GM10266 (cell line): ENCODE measurements at regions not wholly inside any gene's neighbourhood (a gene's known extent, or its start where the extent isn't known, plus 50 kb on each side); places are given as distances from the start of the nearest gene placed in this dataset.
"Not testable (repeated sequence)": the region's sequence is repeated elsewhere in the genome, so short reads cannot be mapped to it uniquely, and the experiment has no call there.

Experiments
- DNase-seq: peaks from one replicate; pipeline ENCODE4 v3.0.0; 2012; ENCODE audit errors: extremely low spot score
- CTCF ChIP-seq: IDR thresholded peaks from 2 replicates; pipeline ENCODE4 v1.5.1; 2012; ENCODE audit warnings: mild to moderate bottlenecking, low read depth; ENCODE audit not compliant: control insufficient read depth, insufficient read depth; ENCODE audit errors: missing control alignments

GRCh38 chr14:40336846-40337245 lies 904.6 kb upstream of the FBXO33 start:
- TF ChIP-seq CTCF: no peak

GRCh38 chr14:40326519-40326918 lies 894.3 kb upstream of the FBXO33 start:
- DNase-seq: not testable (repeated sequence)

More at GRCh38 chr14:40336846-40337245, 904.6 kb upstream of the FBXO33 start:
- no peak for DNase-seq

GRCh38 chr14:40318211-40318719 lies 886.0 kb upstream of the FBXO33 start:
- no peak for DNase-seq
- TF ChIP-seq CTCF: no peak

- no peak for TF ChIP-seq CTCF
- DNase-seq: no peak
These were observed 885.5 kb upstream of the FBXO33 start for GRCh38 chr14:40317690-40318089.

GRCh38 chr14:40312296-40312695 lies 880.1 kb upstream of the FBXO33 start:
- no peak for TF ChIP-seq CTCF
- no peak for DNase-seq

- no peak for DNase-seq
- no peak for TF ChIP-seq CTCF
These were observed 876.9 kb upstream of the FBXO33 start for GRCh38 chr14:40309124-40309523.

- no peak for TF ChIP-seq CTCF
- no peak for DNase-seq
These were observed 876.0 kb upstream of the FBXO33 start for GRCh38 chr14:40308240-40308639.

- DNase-seq: no peak
- no peak for TF ChIP-seq CTCF
These were observed 864.6 kb upstream of the FBXO33 start for GRCh38 chr14:40296821-40297220.
